ENCODE measurements at regions not wholly inside any gene's neighbourhood (a gene's known extent, or its start where the extent isn't known, plus 50 kb on each side); places are given as distances from the start of the nearest gene placed in this dataset.

DNA sequence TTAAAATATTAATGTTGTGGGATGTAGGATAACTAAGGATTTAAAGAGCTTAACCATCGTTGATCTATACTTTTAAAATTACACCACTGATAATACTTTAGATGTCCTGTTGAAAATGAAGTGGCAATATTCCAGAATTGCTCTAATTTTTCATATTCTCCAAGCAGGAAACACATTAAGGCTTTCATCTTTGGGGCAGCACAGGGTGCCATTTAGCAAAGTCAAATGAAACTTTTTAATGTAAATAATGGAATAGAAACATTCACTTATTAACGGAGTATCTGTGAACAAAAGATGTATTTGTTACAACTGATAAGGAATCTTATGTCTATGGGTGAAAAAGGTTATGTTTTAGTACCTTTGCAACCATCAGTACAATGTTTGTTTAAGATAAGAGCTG lies 50.0 kb upstream of the MIR17HG start:
- H3K36me3 ChIP-seq (ENCODE audit: low read depth, low read length): no peaks in the 10 kb centered on the region
- ChIA-PET CTCF (no interaction called here), POLR2A (ENCODE audit: unreplicated experiment) (no interaction called here)
- intact Hi-C loops (cut with micrococcal nuclease): no loop called here
- no peak for TF ChIP-seq EZH2phosphoT487 (IDR thresholded peaks at IDR 0.05; ENCODE audit: borderline replicate concordance, low read length)
- no peaks in the 10 kb centered on the region for H3K4me1 ChIP-seq (ENCODE audit: insufficient read depth, low read length)
- ATAC-seq (no peak), DNase-seq (no peak)
- H3K9ac ChIP-seq (ENCODE audit: low read length): no peak overlapping the region
- no peaks in the 10 kb centered on the region for H3K9me2 ChIP-seq (replicated peaks; ENCODE audit: low read length)
- no peaks in the 10 kb centered on the region for H3F3A ChIP-seq (ENCODE audit: low read length, unreplicated experiment)
- no peaks in the 10 kb centered on the region for H3K79me2 ChIP-seq (ENCODE audit: low read length)
- H2AFZ ChIP-seq (ENCODE audit: low read length): no peak overlapping the region
- no peak overlapping the region for H3K4me2 ChIP-seq (ENCODE audit: low read length)
- H3K27me3 ChIP-seq (ENCODE audit: low read length): peaks cover 17% of the 10 kb centered on the region; the same call in 1 of the 2 replicates
- no TSS peak for BruUV-seq (replicated peaks)
- H4K20me1 ChIP-seq (ENCODE audit: low read length): no peaks in the 10 kb centered on the region
- H3K4me3 ChIP-seq (ENCODE audit: low read length): no peak overlapping the region
- no peak overlapping the region for H3K27ac ChIP-seq (ENCODE audit: low read length)
- H3K9me3 ChIP-seq (ENCODE audit: low read length): no peaks in the 10 kb centered on the region
